ENCODE measurements at regions not wholly inside any gene's neighbourhood (a gene's known extent, or its start where the extent isn't known, plus 50 kb on each side); places are given as distances from the start of the nearest gene placed in this dataset.

DNA sequence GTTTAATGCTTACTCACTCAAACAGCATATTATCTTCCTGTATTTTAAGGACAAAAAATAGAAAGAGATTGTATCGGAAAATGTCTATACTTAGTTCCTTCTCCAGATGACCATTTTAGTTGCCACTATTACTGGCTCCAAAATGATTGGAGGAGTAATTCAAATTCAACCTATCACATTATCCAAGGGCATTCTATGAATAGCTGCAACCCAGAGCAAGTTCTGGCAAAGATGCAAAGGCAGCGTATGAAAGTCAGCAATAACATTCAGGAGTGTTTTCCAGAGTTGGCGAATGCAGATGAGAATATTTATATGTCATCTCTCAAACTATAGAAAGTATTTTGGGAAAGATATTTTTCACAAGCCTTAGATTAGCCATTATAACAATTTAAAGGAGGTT is 389.8 kb upstream of the ADGRL2 start:
- DNase-seq (ENCODE audit: low read depth in 2 of 3, low spot score in 2 of 3): no peak

DNA sequence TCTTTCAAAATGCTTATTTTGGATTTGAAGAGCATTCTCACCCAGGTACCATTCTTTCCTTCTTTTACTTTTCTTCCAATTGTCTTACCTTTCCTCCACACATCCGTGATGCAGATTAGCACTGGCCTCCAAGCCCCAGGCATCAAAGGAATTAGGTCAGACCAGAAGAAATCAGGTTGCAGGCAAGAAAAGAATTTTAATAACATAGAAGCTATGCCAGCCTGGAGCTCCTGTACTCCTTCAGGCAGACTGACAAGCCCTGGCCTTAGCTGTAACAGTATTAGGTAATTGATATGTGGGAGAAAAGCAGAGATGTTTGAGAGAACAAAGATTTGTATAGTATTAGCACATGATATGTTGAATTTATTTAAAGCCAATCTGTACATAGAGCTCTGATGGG is 390.4 kb upstream of the ADGRL2 start:
- DNase-seq (ENCODE audit: low read depth in 2 of 3, low spot score in 2 of 3): no peak

DNA sequence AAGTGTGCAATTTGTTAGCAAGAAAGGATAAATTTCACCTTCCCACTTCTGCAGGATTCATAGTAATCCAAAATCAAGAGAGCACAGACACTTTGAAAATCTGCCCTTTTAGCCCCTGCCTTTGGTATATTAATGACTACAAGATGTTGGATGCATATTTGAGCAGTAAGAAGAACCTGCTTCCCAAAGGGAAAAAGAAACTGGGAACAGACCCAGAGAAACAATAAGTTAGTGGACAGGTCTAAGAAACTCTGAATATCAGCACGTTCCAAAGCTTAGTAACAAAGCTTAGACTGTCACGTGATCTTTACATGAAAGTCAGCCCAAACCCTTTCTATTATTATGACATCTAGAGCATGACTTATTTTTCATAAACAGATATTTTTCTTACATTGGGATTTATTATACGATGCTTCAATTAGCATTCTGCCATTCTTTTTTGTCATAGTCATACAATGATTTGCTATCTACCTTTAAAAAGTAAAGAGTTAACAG is 390.9 kb upstream of the ADGRL2 start:
- no peak for DNase-seq (ENCODE audit: low read depth in 2 of 3, low spot score in 2 of 3)

DNA sequence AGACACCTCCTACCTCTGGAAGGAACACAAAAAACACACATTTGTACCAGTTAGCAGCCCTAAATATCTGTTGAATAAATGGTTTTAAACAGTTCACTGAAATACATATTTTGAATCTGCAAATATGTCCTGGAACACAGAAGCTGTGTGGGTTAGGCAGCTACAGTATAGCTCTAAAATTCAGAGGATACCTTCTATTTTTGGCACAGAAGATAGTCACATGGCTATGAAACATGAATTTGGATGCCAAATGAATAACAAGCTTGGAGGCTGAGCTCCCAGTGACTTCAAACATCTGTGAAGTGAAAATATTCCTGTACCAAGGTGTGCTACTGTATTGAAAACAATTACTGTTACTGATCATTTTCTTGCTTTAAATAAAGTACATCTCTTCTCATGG is 391.5 kb upstream of the ADGRL2 start:
- no peak for DNase-seq (ENCODE audit: low read depth in 2 of 3, low spot score in 2 of 3)

DNA sequence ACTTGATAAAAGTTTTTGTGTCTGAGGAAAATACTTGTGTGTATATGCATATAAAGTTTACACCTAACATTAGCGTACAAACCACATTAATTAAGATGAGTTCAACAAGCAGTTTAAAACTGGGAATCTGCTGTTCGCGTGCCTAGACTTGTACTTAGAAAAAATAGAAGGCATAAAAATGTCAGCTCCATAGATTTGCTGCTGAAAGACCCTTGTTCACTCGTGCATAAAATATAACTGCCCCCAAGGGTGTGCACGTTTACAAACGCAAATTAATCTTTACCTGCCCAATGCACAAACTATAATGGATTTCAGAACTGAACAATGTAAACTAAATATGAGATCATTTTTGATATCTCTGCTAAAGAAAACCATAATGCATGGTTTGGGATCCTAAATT is 392.3 kb upstream of the ADGRL2 start:
- no peak for DNase-seq (ENCODE audit: low read depth in 2 of 3, low spot score in 2 of 3)

DNA sequence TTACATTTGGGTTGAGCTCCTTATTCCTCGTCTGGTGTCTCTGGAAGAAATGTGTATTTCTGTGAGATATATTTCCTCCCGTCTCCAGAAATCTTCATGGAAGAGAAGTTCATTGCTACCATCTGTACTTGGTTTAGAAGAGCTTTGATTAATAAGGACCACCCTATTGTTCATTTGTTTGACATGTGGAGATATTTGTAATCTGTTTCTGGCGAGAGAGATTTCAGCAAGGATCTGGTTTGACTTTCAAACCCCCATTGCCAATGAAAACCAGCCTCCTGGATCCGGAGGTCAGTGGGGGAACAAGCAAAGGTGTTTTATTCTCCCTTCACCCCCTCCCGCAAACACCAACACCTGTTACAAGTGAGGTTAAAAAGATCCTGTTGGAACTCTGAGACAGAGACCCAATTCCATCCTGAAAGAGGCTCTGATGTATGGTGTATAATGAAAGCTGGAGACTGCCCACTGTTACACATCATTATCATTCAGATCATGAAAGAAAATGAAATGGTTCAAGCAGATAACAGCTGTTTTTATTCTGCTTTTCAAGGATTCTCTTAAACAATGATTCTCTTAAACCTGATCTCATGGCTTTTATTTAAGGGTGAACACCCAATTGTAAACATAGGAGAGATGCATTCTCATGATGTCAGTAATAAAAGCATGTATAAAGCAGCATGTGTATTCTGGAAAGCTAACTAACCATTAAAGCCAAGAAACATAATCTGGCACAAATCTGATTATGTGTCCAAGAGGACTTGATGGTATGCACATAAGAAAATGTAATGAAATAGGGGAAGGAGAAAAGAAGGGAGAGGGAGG is 393.5 kb upstream of the ADGRL2 start:
- no peak for DNase-seq (ENCODE audit: low read depth in 2 of 3, low spot score in 2 of 3)

DNA sequence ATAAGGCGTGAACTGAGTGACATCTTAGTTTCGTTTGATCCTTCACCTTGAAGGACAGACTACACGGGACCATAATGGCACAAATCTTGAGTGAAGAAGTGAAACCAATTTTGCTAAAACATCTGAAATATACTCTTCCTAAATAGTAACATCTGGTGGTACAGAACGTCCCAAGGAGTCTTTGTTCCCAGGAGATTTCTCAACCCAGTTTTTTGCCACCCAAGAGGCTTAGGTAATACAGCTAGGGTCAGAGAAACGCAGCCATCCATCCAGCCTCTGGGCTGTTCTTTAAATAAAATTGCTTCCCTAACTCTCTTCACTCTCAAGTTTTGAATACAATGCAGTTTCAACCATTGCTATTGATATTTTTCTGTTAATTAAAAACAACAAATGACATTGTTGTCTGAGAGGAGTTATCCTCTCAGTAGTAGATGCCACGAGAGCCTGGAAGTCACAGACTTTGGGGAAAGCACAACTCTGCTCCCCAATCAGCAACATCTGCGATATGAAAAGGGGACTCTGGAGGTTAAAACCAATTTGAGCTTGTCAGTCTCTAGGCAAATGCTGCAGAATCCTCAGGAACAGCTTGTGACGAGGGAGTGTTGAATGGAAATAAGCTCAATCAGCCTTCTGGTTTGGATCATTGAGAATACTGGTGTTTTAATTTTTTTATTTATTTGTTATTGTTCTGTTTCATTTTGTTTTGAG is 394.3 kb upstream of the ADGRL2 start:
- DNase-seq (ENCODE audit: low read depth in 2 of 3, low spot score in 2 of 3): no peak

DNA sequence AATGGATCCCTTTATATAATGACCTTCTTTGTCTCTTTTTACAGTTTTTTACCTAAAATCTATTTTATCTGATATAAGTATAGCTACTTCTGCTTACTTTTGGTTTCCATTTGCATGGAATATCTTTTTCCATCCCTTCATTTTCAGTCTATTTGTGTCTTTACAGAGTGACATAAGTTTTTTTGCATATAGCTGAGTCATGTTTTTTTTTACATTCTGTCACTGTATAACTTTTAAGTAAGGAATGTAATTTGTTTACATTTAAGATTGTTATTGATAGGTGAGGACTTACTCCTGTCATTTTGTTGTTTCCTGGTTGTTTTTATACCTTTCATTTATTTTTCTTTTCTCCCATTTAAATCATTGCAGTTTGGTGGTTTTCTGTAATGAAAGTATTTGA is 402.7 kb upstream of the ADGRL2 start:
- DNase-seq (ENCODE audit: low read depth in 2 of 3, low spot score in 2 of 3): no peak

DNA sequence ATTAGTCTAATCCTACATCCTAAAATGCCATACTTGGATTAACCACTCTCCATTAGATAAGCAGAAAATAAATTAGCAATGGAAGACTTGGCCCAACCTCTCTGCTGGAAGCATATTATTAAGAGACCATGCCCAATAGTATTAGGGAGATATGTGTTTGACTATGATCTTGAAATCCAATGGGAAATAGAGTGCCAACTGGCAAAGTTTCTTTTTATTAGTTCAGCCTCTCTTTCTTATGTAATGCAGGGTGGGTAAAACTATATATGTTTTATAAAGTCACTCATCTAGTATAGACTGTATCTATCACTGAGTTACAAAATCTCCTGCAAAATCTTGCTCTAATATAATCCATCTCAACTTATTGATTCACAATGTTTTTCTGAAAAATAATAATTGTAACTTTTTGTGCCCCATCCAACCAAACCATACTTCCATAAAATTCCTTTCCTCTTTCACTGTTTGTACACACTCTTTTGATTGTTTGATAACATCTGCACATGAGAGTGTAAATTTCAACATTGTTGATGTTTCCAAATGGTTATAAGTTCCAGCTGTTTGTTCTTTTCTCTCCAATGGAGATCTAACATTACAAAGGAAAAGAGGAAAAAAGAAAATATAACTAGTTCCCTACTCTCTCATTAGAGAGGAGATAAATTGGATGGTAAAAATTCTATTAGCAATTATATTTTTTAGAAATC is 408.1 kb upstream of the ADGRL2 start:
- DNase-seq (ENCODE audit: low read depth in 2 of 3, low spot score in 2 of 3): no peak

DNA sequence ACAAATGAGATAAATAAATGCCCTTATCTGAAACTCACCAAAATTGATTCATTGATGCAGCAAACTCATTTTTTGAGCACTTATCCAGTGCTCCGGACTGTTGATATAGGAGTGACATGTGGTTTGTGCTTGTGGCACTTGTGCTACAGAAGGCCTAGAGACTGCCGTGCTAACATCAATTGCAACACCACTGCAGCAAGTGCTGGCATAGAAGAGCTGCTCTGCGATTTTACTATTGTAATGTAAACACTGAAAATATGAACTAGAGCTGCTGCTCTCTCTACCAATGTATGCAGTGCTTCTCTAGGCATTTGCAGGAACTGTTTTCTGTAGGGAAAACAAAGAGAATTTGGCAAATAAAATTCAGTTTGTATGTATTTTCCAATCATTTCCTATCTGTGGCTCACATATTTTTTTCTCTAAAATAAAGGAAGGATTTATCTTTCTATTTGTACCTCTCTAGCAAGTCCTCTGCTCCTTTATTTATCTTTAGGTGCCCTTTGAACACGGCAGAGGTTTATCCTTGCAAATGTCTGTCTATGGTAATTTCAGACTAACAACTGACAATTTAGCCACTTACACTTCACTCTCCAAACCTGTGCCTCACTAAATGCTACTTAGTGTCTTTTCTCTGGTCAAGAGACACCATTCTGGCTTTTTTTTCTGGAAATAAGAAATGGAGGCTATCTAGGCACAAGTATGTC is 409.5 kb upstream of the ADGRL2 start:
- no peak for DNase-seq (ENCODE audit: low read depth in 2 of 3, low spot score in 2 of 3)

DNA sequence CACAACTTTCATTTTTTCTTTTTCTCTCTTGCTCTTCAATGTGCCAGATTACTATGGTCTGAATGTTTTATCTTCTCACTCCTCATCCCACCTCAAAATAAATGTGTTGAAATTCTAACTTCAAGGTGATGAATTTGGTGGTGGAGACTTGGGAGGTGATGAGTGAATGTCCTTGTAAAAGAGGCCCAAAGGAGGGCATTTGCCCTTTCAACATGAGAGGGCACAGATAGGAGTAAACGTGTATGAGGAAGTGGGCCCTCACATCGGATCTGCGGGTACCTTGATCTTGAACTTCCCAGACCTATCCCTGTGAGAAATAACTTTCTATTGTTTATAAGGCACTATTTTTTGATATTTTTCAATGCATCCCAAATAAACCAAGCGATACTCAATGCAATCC is 412.3 kb upstream of the ADGRL2 start:
- no peak for DNase-seq (ENCODE audit: low read depth in 2 of 3, low spot score in 2 of 3)

DNA sequence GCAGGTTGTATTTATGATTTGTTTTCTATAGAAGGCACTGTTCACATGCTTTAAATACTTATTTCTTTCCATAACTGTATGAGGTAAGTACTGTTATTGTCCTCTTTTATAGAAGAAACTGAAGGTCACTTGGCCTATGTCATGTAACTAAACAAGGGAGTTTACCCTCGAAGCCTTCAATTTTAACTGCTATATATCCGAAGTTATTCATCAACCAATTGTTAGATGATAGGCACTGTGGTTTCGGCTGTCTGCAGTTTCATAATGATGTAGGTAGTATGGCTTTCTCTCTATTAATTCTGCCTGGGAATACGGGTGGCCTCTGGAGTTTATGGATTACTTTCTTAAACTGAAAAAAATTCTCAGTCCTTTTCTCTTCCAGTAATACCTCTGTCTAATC is 413.3 kb upstream of the ADGRL2 start:
- DNase-seq (ENCODE audit: low read depth in 2 of 3, low spot score in 2 of 3): no peak

DNA sequence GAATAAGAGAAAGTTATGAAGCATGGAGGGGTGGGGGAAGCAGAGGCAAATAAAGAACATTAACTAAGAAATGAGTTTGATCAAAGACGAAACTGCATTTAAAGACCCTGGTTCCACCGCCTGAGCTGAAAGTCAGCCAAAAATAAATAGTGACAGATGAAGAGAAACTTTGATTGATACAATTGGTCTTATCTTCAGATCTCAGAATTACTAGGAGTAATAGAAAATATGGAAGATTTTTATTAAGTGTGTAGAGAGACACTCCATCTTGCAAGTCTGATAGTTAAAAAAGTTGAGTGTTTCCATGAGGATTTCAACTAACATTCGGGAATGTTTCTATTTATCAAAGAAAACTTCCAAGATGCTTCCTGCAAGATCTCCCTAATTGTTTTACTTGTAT is 418.2 kb upstream of the ADGRL2 start:
- no peak for DNase-seq (ENCODE audit: low read depth in 2 of 3, low spot score in 2 of 3)

DNA sequence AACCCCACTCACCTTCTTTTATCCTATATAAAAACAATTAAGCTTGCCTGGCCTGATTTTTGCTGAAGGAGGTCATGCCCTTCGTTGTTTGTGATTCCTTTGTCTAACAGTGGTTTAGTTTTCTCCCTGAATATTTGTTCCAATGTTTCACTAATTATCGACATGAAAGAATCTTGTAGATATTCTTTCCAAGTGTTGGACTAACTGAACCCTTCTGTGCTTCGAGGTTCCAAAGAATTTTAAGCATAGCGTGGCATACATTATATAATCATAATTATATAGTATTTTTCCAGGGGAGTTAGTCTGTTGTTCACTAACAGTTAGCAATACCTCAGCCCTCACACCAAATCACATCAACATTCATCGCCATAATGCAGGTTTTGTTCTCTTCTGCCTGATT is 418.9 kb upstream of the ADGRL2 start:
- DNase-seq (ENCODE audit: low read depth in 2 of 3, low spot score in 2 of 3): no peak

DNA sequence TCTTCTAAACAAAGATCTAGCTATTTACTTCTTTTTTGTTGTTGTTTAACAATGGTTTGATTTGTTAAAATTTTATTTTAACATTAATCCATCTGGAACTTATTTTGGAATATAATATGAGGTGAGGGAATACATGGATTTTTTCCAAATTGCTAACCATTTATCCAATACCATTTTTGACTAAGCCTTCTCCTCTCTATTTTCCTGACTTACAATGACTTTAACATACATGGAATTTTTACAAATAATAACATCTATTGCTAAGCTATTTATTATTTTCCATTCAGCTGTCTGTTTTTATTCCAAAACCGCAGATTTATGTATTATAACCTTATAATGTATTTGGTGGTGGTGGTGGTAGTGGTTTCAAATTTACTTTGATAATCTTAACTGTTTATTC is 420.3 kb upstream of the ADGRL2 start:
- no peak for DNase-seq (ENCODE audit: low read depth in 2 of 3, low spot score in 2 of 3)

DNA sequence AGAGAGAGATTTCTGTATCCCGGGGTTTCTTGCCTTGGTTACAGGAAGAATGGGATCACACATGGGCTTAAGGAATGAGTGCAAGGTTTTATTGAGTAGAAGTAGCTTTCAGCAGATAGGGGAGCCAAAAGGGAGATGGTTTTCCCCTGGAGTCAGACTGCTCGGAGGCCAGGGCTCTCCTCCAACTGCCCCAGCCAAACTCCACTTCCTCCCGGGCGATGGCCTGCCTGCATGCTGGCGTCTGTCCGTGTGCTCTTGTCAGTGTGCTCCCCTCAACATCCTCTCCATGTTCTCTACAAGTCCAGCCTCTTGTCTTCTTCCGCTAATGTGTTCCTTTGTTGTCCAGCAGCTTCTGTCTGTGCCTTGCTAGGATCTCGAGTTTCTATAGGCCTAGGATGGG is 421.3 kb upstream of the ADGRL2 start:
- DNase-seq (ENCODE audit: low read depth in 2 of 3, low spot score in 2 of 3): no peak

DNA sequence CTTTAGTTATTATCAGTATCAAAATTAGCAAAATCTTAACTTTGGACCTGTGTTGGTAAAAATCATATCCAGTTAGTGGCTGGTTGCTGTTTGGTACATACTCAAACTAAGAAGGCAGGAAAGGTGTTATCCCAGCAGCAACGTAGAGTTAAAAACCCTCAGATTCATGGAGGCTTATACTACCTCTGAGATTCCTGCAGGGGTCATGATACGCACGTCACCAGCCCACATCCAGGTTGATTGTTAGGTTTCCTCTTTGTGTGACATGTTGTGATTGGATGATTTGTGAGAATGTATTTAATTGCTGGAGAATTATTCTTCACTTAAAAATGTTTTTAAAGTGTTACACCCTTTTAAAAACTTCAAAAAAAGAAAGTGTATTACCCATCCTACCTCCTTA is 423.3 kb upstream of the ADGRL2 start:
- DNase-seq (ENCODE audit: low read depth in 2 of 3, low spot score in 2 of 3): peak in 2 of 3 donors; percentile 1 to 10

DNA sequence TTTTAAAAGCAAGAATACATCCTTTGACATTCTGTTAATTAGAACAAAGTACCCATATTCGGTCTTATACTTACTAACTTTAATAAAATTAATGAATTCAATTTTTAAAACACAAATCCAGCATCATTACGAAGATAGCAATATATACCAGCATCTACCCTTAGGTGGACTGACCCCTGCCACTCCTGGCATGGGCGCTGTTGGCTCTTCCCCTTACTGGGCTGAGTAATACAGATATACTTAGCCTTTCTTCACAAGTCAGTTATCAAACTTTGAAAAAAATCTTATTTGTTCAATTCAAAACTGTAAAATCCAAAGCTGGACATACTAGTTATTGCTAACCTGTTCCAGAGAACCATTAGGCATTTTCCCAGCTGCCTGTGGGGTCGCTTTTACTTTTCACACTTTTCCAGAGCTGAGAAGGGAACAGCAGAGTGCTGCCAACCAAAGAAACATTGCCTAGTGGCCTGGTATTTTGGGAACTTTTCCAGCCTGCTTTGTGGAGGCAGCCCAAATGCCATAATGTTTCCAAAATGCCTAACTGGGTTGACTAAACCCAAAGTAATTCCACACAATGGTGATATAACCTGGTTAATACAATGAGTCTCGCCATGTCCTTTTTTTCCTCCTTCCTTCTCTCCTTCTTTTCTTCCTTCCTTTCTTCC is 424.7 kb upstream of the ADGRL2 start:
- no peak for DNase-seq (ENCODE audit: low read depth in 2 of 3, low spot score in 2 of 3)

DNA sequence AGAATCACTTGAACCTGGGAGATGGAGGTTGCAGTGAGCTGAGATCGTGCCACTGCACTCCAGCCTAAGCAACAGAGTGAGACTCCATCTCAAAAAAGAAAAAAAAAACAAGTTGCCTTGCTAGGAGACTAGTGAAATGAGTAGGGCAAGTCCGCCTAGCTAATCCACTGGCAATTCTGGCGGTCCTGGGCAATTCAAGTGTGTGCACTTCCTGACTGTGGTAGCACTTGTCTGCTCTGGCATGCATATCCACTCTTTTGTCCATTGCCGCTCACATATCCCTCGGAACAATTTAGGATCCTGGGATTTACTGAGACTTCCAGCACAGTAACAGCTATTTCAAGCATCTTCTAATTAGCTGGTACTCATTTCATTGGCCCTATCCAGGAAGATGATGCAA is 426.3 kb upstream of the ADGRL2 start:
- DNase-seq (ENCODE audit: low read depth in 2 of 3, low spot score in 2 of 3): no peak

DNA sequence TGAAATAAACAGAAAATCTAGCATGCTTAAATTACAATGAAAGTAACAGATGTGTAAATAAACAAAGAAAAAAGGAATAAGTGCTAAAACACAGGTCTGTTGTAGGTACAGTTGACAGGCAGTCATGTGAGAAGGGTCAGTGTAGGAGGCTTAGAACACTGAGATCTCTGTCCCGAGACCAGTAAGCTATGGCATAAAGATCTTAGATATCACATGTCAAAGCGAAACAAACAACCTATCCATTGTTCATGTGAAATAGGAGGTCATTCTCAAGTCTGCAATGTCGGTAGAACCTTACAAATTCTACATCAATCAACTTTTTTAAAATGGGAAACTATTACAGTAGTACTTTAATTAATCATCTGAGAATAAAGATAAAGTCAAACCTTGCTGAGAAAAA is 428.9 kb upstream of the ADGRL2 start:
- no peak for DNase-seq (ENCODE audit: low read depth in 2 of 3, low spot score in 2 of 3)

DNA sequence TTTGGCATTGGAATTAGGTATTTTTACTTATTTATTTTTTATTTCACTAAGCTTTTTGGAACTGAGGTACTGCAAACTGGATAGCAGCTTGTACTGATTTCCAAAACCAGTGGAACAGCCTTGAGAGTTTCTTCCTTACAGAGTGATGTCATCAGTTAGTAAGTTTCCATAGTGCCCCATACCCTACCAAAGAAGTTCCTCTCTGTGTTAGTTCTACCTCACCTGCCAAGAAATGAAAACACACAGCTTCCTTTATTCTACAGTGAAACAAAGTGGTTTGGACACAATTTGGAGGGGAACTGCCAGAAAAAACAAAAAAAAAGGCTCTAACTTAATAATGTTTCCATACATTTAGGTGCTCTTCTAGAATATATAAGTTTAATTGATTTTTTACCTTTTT is 430.9 kb upstream of the ADGRL2 start:
- peak in 1 of 3 donors; percentile 2 for DNase-seq (ENCODE audit: low read depth in 2 of 3, low spot score in 2 of 3)
